Thoracic aorta (tissue), 2 donors: ENCODE measurements at regions not wholly inside any gene's neighbourhood (a gene's known extent, or its start where the extent isn't known, plus 50 kb on each side); places are given as distances from the start of the nearest gene placed in this dataset.

Experiments
- ATAC-seq: fragments of 150-250 bp; one replicate; pipeline ENCODE4 v1.8.0; 2017; ENCODE audit warnings: low read depth; ENCODE audit not compliant: insufficient number of reproducible peaks, low FRiP score
- DNase-seq: peaks from one replicate; pipeline ENCODE4 v3.0.0-alpha.2; 2020; ENCODE audit warnings: low spot score
- H3K27ac ChIP-seq, 2 donors: fragments of 200-600 bp; sonication (generic); 1 replicate in 1 of 2; 2 replicates in 1 of 2; pipeline ENCODE4 v1.5.1; 2016; ENCODE audit warnings: mild to moderate bottlenecking in 2 of 2, moderate library complexity in 2 of 2
- H3K27me3 ChIP-seq: fragments of 200-600 bp; sonication (generic); replicated peaks from 2 replicates; pipeline ENCODE4 v1.6.0; 2016; ENCODE audit warnings: mild to moderate bottlenecking; ENCODE audit not compliant: insufficient read depth
- H3K36me3 ChIP-seq: fragments of 200-600 bp; sonication (generic); one replicate; pipeline ENCODE4 v1.5.1; 2016
- H3K4me1 ChIP-seq, 2 donors: fragments of 200-600 bp; sonication (generic); 1 replicate in 1 of 2; 2 replicates in 1 of 2; pipeline versions ENCODE4 v1.5.1 to v1.6.0; 2016; ENCODE audit warnings: low read depth in 2 of 2, mild to moderate bottlenecking in 1 of 2; ENCODE audit not compliant: control insufficient read depth in 1 of 2
- H3K4me3 ChIP-seq: fragments of 200-600 bp; sonication (generic); 2 replicates; pipeline ENCODE4 v1.5.1; 2016; ENCODE audit warnings: mild to moderate bottlenecking
- H3K9me3 ChIP-seq: fragments of 200-600 bp; sonication (generic); 2 replicates; pipeline ENCODE4 v1.5.1; 2016
- TF ChIP-seq, protein P1 (sequence below): fragments of 200-600 bp; sonication (generic); IDR thresholded peaks from one replicate; pipeline ENCODE4 v1.5.1; 2019; ENCODE audit warnings: antibody characterized with exemption

DNA sequence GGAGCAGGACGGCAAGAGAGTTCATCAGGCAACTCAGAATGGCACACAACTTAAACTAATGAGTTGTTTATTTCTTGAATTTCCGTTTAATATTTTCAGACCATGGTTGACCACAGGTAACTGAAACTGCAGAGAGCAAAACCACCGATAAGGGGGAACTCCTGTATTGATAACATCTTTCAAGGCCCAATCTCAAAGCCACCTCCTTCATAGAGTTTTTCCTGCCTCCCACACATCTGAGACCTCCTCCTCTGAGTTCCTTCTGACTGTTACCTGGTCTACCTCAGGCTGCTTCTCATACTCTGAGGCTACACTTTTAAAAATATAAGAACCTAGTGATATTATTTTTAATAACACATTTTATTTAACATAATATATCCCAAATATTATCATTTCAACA is 341.5 kb upstream of the NPVF start:
- TF ChIP-seq, protein P1, sequence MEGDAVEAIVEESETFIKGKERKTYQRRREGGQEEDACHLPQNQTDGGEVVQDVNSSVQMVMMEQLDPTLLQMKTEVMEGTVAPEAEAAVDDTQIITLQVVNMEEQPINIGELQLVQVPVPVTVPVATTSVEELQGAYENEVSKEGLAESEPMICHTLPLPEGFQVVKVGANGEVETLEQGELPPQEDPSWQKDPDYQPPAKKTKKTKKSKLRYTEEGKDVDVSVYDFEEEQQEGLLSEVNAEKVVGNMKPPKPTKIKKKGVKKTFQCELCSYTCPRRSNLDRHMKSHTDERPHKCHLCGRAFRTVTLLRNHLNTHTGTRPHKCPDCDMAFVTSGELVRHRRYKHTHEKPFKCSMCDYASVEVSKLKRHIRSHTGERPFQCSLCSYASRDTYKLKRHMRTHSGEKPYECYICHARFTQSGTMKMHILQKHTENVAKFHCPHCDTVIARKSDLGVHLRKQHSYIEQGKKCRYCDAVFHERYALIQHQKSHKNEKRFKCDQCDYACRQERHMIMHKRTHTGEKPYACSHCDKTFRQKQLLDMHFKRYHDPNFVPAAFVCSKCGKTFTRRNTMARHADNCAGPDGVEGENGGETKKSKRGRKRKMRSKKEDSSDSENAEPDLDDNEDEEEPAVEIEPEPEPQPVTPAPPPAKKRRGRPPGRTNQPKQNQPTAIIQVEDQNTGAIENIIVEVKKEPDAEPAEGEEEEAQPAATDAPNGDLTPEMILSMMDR: no peak
- Histone ChIP-seq H3K27me3 (no peaks in the 10 kb centered on the region), H3K36me3 (no peaks in the 10 kb centered on the region), H3K4me1 (peaks cover 5 to 10% of the 10 kb centered on the region in 2 donors), H3K27ac (no peak overlapping the region), H3K9me3 (no peaks in the 10 kb centered on the region), H3K4me3 (no peak overlapping the region)
- ATAC-seq (no peak), DNase-seq (no peak)

DNA sequence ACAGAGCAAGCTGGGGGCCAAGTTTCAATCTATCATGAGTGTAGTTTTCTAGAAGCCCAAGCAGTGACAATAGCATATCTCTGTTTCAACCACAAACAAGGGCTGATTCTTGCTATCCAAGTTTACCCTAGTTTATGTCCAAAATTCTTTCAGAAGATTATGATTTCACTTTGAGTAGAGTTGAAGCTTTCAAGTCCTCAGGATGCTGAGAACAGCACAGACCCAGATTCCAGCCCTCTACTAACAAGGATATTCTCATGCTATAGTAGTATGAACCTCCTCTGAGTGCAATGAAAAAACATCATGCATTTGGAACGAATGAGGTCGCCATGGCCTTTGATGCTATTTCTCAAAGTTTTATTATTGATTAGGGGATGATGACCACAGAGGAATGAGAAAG is 344.1 kb upstream of the NPVF start:
- ATAC-seq (no peak), DNase-seq (no peak)
- no peak overlapping the region for H3K27ac ChIP-seq
- TF ChIP-seq, protein P1: no peak
- H3K4me3 ChIP-seq: no peak overlapping the region
- no peaks in the 10 kb centered on the region for H3K36me3 ChIP-seq
- H3K9me3 ChIP-seq: no peaks in the 10 kb centered on the region
- H3K4me1 ChIP-seq: no peaks in the 10 kb centered on the region
- H3K27me3 ChIP-seq: no peaks in the 10 kb centered on the region

DNA sequence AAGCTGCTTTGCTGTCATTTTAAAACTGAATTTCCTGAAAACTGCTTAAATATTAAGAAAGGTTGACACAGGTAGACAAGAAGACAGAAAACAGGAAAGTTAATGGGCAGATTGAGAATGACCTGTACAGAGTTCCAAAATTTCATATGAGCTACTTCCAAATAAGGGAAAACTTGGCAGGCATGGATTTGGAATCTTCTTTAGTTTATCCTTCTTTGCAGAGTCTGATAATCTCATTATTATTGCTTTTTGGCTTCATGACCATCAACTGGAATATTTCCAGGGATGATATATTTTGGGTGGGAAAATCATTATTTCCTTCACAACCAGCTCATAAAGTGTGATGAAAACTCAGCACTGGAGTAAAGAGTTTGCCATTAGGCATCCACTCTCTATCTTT is 346.5 kb upstream of the NPVF start:
- no peaks in the 10 kb centered on the region for H3K4me1 ChIP-seq
- H3K4me3 ChIP-seq: no peak overlapping the region
- no peaks in the 10 kb centered on the region for H3K27me3 ChIP-seq
- DNase-seq (no peak), ATAC-seq (no peak)
- no peak overlapping the region for H3K27ac ChIP-seq
- no peaks in the 10 kb centered on the region for H3K36me3 ChIP-seq
- no peaks in the 10 kb centered on the region for H3K9me3 ChIP-seq
- TF ChIP-seq, protein P1: no peak

DNA sequence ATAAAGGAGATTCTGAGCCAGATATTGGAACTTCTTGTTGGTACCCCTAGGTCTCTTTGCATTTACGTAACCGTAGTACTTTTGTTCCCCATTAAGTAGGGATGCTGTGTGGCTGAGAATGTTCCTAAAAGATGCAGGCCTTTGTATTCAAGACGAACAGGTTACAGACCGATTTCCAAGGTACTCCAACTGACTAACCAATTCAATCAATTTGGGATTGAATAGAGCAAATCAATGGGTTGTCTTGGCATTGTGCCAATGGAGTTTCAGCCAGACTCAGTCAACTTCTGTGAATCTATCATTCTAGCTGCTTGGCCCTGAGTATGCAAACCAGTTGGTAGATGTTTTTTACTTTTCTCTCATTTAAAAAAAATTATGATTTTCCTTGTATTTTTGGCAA is 347.3 kb upstream of the NPVF start:
- Histone ChIP-seq H3K4me1 (no peaks in the 10 kb centered on the region), H3K4me3 (no peak overlapping the region), H3K9me3 (no peaks in the 10 kb centered on the region), H3K27me3 (no peaks in the 10 kb centered on the region), H3K36me3 (no peaks in the 10 kb centered on the region), H3K27ac (no peak overlapping the region)
- DNase-seq (no peak), ATAC-seq (no peak)
- TF ChIP-seq, protein P1: no peak

DNA sequence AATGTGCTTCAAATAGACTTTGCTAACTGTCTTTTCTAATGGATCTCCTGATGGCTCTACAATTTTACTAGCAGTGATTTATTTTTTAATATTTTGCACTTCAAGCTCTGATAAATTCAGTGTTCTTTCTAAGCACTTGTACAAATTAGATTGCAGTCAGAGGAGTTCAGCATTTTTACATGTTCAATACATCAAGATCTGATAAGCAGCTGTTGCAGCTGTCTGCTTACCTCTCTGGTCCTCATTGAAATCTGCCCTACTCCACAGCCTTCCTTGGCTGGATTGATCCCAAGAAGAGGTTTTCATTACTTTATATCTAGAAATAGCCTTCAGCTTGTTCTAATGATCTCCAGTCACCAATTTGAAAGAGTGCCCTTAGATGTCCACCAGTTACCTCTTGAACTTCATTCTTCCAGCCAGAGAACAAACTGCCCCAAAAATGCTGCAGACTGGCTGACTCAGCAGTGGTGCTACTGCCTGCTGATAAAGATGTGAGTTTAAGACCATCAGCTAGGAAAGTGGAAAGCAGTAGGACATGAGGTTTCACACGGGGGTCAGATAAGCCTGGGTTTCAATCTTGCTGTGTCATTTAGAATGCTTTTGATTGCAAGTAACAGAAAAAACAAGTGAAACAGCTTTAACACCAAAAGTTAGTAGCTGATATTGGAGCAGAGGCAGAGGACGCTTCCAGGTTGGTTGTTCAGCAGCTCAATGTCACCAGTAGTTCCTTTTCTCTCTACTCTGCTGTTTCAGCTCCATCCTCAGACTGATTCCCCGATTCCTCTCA is 350.9 kb upstream of the NPVF start:
- Histone ChIP-seq H3K27ac (no peak overlapping the region), H3K9me3 (no peaks in the 10 kb centered on the region), H3K27me3 (no peaks in the 10 kb centered on the region), H3K4me1 (no peaks in the 10 kb centered on the region), H3K36me3 (no peaks in the 10 kb centered on the region), H3K4me3 (no peak overlapping the region)
- TF ChIP-seq, protein P1: no peak
- DNase-seq (no peak), ATAC-seq (no peak)
